Fibroblast of lung (primary cell): ENCODE measurements at regions not wholly inside any gene's neighbourhood (a gene's known extent, or its start where the extent isn't known, plus 50 kb on each side); places are given as distances from the start of the nearest gene placed in this dataset.

ENCODE experiments used
- EZH2 ChIP-seq: IDR thresholded peaks from 2 replicates; pipeline ENCODE4 v1.5.1; 2012; ENCODE audit warnings: low read length, control low read depth, mild to moderate bottlenecking; ENCODE audit errors: missing control alignments
- TF ChIP-seq, protein P1 (sequence below), 2 donors: IDR thresholded peaks in 1 of 2; conservative IDR thresholded peaks in 1 of 2; 1 replicate in 1 of 2; 2 replicates in 1 of 2; pipeline ENCODE4 v1.5.1; 2011 to 2012; ENCODE audit warnings: low read length in 2 of 2, control low read depth in 1 of 2, inconsistent platforms in 1 of 2, low read depth in 1 of 2, mild to moderate bottlenecking in 1 of 2

DNA sequence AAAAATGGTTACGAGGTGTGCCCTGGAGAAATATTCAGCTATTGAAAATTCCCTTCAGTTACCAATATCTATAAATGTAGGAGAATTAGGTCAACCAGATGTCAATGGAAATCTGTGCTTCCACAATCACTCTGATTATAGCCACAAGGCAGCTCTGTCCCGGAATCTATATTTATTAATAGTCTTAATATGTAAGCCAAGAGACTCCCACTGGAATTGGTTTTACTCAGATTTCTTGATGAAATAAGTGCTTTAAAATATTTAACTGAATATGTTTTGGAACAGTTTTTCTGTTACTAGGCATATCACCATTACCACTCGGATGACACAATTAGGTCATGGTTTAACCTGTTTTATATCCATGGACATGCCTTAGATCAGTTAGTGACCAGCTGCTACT is 169.6 kb downstream of the POM121L12 start:
- TF ChIP-seq, protein P1, sequence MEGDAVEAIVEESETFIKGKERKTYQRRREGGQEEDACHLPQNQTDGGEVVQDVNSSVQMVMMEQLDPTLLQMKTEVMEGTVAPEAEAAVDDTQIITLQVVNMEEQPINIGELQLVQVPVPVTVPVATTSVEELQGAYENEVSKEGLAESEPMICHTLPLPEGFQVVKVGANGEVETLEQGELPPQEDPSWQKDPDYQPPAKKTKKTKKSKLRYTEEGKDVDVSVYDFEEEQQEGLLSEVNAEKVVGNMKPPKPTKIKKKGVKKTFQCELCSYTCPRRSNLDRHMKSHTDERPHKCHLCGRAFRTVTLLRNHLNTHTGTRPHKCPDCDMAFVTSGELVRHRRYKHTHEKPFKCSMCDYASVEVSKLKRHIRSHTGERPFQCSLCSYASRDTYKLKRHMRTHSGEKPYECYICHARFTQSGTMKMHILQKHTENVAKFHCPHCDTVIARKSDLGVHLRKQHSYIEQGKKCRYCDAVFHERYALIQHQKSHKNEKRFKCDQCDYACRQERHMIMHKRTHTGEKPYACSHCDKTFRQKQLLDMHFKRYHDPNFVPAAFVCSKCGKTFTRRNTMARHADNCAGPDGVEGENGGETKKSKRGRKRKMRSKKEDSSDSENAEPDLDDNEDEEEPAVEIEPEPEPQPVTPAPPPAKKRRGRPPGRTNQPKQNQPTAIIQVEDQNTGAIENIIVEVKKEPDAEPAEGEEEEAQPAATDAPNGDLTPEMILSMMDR (conservative IDR thresholded peaks at IDR 0.05 in 1 of 2, IDR thresholded peaks at IDR 0.05 in 1 of 2; ENCODE audit: low read depth in 1 of 2, low read length in 2 of 2): no peak
- no peak for TF ChIP-seq EZH2
